ENCODE measurements at regions not wholly inside any gene's neighbourhood (a gene's known extent, or its start where the extent isn't known, plus 50 kb on each side); places are given as distances from the start of the nearest gene placed in this dataset.

DNA sequence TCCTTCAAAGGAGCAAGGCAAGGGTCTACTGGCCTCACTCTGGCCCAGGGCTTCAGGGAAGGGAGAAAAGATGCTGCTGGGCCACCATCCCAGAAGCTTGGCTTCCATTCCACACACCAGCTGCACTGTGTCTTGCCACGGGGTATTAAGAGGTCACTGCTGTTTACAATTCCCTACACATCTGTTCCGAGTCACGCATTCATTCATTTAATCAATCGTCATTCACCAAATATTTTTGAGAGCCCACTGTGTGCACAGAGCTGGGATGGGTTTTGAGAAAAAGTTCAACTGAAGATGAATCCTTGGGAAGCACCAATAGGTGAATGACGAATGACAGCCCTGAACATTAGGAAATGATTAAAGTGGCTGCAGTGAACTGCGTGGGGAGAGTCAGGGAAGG lies 101.7 kb downstream of the NAV1 start:
- ATAC-seq (no peak), DNase-seq (ENCODE audit: low read depth, low spot score) (no peak)
- ChIA-PET POLR2A (no interaction called here), CTCF (no interaction called here), RAD21 (ENCODE audit: low non-redundant PET in 1 of 2, low total read pairs in 2 of 2, uncharacterized antibody in 2 of 2, unreplicated experiment in 2 of 2) (no interaction called here)
- H3K4me1 ChIP-seq (ENCODE audit: control insufficient read depth in 1 of 2, insufficient read depth in 2 of 2, low read length in 2 of 2), result no peaks in the 10 kb centered on the region
- no peaks in the 10 kb centered on the region for H3K79me2 ChIP-seq (ENCODE audit: insufficient read depth, low read length)
- no peaks in the 10 kb centered on the region for H3K9me2 ChIP-seq (ENCODE audit: insufficient read depth)
- H4K20me1 ChIP-seq (ENCODE audit: insufficient read depth), result no peaks in the 10 kb centered on the region
- H3K27ac ChIP-seq (ENCODE audit: low read depth, low read length), result no peak overlapping the region
- H3K9me3 ChIP-seq (ENCODE audit: control insufficient read depth in 1 of 2, insufficient read depth in 1 of 2, low read depth in 1 of 2, low read length in 2 of 2), result no peaks in the 10 kb centered on the region
- intact Hi-C loops (cut with micrococcal nuclease), result no loop called here
- no peak overlapping the region for H2AFZ ChIP-seq (ENCODE audit: low read depth, low read length, poor library complexity, severe bottlenecking)
- TF ChIP-seq FOSL1 (IDR thresholded peaks at IDR 0.05; ENCODE audit: low read depth) (no peak), EZH2 (IDR thresholded peaks at IDR 0.05) (no peak), ZFX (IDR thresholded peaks at IDR 0.05) (no peak), RAD21 (IDR thresholded peaks at IDR 0.05; ENCODE audit: low read depth) (no peak), JUND (IDR thresholded peaks at IDR 0.05) (no peak), TCF7L2 (IDR thresholded peaks at IDR 0.05; ENCODE audit: borderline replicate concordance, extremely low read depth, insufficient read depth, insufficient read length) (no peak), POLR2AphosphoS5 (IDR thresholded peaks at IDR 0.05; ENCODE audit: low read depth, low read length) (no peak), POLR2A (IDR thresholded peaks at IDR 0.05; ENCODE audit: borderline replicate concordance, extremely low read depth, insufficient read depth, insufficient read length) (no peak), SP1 (IDR thresholded peaks at IDR 0.05; ENCODE audit: low read depth) (no peak)
- TF ChIP-seq, protein P1, sequence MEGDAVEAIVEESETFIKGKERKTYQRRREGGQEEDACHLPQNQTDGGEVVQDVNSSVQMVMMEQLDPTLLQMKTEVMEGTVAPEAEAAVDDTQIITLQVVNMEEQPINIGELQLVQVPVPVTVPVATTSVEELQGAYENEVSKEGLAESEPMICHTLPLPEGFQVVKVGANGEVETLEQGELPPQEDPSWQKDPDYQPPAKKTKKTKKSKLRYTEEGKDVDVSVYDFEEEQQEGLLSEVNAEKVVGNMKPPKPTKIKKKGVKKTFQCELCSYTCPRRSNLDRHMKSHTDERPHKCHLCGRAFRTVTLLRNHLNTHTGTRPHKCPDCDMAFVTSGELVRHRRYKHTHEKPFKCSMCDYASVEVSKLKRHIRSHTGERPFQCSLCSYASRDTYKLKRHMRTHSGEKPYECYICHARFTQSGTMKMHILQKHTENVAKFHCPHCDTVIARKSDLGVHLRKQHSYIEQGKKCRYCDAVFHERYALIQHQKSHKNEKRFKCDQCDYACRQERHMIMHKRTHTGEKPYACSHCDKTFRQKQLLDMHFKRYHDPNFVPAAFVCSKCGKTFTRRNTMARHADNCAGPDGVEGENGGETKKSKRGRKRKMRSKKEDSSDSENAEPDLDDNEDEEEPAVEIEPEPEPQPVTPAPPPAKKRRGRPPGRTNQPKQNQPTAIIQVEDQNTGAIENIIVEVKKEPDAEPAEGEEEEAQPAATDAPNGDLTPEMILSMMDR (IDR thresholded peaks at IDR 0.05 in 2 of 3, conservative IDR thresholded peaks at IDR 0.05 in 1 of 3; ENCODE audit: borderline replicate concordance in 1 of 3, insufficient read depth in 1 of 3, low read depth in 2 of 3, low read length in 2 of 3), result no peak
- TF ChIP-seq, protein P2, sequence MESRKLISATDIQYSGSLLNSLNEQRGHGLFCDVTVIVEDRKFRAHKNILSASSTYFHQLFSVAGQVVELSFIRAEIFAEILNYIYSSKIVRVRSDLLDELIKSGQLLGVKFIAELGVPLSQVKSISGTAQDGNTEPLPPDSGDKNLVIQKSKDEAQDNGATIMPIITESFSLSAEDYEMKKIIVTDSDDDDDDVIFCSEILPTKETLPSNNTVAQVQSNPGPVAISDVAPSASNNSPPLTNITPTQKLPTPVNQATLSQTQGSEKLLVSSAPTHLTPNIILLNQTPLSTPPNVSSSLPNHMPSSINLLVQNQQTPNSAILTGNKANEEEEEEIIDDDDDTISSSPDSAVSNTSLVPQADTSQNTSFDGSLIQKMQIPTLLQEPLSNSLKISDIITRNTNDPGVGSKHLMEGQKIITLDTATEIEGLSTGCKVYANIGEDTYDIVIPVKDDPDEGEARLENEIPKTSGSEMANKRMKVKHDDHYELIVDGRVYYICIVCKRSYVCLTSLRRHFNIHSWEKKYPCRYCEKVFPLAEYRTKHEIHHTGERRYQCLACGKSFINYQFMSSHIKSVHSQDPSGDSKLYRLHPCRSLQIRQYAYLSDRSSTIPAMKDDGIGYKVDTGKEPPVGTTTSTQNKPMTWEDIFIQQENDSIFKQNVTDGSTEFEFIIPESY (IDR thresholded peaks at IDR 0.05; ENCODE audit: extremely low read depth, insufficient replicate concordance, low read length), result no peak
- TF ChIP-seq, protein P3, sequence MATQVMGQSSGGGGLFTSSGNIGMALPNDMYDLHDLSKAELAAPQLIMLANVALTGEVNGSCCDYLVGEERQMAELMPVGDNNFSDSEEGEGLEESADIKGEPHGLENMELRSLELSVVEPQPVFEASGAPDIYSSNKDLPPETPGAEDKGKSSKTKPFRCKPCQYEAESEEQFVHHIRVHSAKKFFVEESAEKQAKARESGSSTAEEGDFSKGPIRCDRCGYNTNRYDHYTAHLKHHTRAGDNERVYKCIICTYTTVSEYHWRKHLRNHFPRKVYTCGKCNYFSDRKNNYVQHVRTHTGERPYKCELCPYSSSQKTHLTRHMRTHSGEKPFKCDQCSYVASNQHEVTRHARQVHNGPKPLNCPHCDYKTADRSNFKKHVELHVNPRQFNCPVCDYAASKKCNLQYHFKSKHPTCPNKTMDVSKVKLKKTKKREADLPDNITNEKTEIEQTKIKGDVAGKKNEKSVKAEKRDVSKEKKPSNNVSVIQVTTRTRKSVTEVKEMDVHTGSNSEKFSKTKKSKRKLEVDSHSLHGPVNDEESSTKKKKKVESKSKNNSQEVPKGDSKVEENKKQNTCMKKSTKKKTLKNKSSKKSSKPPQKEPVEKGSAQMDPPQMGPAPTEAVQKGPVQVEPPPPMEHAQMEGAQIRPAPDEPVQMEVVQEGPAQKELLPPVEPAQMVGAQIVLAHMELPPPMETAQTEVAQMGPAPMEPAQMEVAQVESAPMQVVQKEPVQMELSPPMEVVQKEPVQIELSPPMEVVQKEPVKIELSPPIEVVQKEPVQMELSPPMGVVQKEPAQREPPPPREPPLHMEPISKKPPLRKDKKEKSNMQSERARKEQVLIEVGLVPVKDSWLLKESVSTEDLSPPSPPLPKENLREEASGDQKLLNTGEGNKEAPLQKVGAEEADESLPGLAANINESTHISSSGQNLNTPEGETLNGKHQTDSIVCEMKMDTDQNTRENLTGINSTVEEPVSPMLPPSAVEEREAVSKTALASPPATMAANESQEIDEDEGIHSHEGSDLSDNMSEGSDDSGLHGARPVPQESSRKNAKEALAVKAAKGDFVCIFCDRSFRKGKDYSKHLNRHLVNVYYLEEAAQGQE (IDR thresholded peaks at IDR 0.05; ENCODE audit: low read depth), result no peak
- H3K36me3 ChIP-seq (ENCODE audit: control insufficient read depth in 1 of 2, insufficient read depth in 2 of 2, low read length in 2 of 2), result no peaks in the 10 kb centered on the region
- peaks cover 6% of the 10 kb centered on the region; the same call in 1 of the 2 replicates for H3K27me3 ChIP-seq (ENCODE audit: insufficient read depth, low read length)
- no peak overlapping the region for H3K4me3 ChIP-seq (replicated peaks in 1 of 2; ENCODE audit: low read depth in 1 of 2, low read length in 2 of 2)
- no peak overlapping the region for H3K9ac ChIP-seq (ENCODE audit: low read length)
- no TSS peak for BruUV-seq (replicated peaks)
- H3K4me2 ChIP-seq (ENCODE audit: low read length), result no peak overlapping the region
